GM12878 (cell line): ENCODE measurements at regions not wholly inside any gene's neighbourhood (a gene's known extent, or its start where the extent isn't known, plus 50 kb on each side); places are given as distances from the start of the nearest gene placed in this dataset.

Source experiments
- ATAC-seq: fragments of 200-7000 bp; cut with Tn5 transposase; 3 replicates; pipeline ENCODE4 v1.9.1; 2020; ENCODE audit warnings: mild to moderate bottlenecking, moderate library complexity
- BruUV-seq: library from RNA; stranded (reverse); fragments of 400-500 nt; replicated peaks from 2 replicates; lab custom pipeline; 2021; lab: Mats Ljungman, UMichigan
- CTCF ChIA-PET: fragments of 300-600 bp; sonication (Branson Sonifier 250); formaldehyde crosslinking; extraction: SDS; loops from one replicate; lab custom pipeline; 2021; ENCODE audit warnings: inconsistent platforms; lab: Yijun Ruan, JAX
- POLR2A ChIA-PET: fragments of 350-600 bp; formaldehyde crosslinking; extraction: SDS; loops from one replicate; lab custom pipeline; 2021; ENCODE audit warnings: inconsistent platforms; lab: Charles Lee
- RAD21 ChIA-PET: fragments of 300-600 bp; sonication (Branson Sonifier 250); formaldehyde crosslinking; loops from one replicate; lab custom pipeline; 2023; ENCODE audit warnings: antibody characterized with exemption; ENCODE audit not compliant: unreplicated experiment; lab: Charles Lee
- SMC1A ChIA-PET: fragments of 300-600 bp; sonication (Branson Sonifier 250); formaldehyde crosslinking; loops from one replicate; lab custom pipeline; 2023; ENCODE audit not compliant: unreplicated experiment, uncharacterized antibody; lab: Charles Lee
- DNase-seq: peaks from one replicate; pipeline ENCODE4 v3.0.0-alpha.2; 2011; ENCODE audit warnings: low read depth, low spot score
- FAIRE-seq: peaks from 3 replicates; lab custom pipeline; 2011; peaks lifted over from hg19 to GRCh38; lab: Jason Lieb, UNC
- H2AFZ ChIP-seq: 2 replicates; pipeline ENCODE4 v1.6.0; 2011; ENCODE audit warnings: low read depth, low read length, control low read depth; ENCODE audit not compliant: control insufficient read depth
- H3K27ac ChIP-seq: 2 replicates; pipeline ENCODE4 v1.5.1; 2011; ENCODE audit warnings: control low read depth; ENCODE audit not compliant: control insufficient read depth, insufficient read depth
- H3K27me3 ChIP-seq, 2 experiments: replicated peaks in 1 of 2; 2 replicates each; pipeline versions ENCODE4 v1.6.0 to v1.6.1; 2011; ENCODE audit warnings: low read length in 1 of 2; ENCODE audit not compliant: control insufficient read depth in 2 of 2, insufficient read depth in 2 of 2
- H3K36me3 ChIP-seq, 2 experiments: 2 replicates each; pipeline ENCODE4 v1.5.1; 2011; ENCODE audit warnings: low read length in 1 of 2; ENCODE audit not compliant: control insufficient read depth in 2 of 2, insufficient read depth in 2 of 2
- H3K4me1 ChIP-seq: 2 replicates; pipeline ENCODE4 v1.6.1; 2011; ENCODE audit warnings: mild to moderate bottlenecking, low read length, moderate library complexity, mixed read lengths; ENCODE audit not compliant: control insufficient read depth, insufficient read depth
- H3K4me2 ChIP-seq: 2 replicates; pipeline ENCODE4 v1.6.0; 2011; ENCODE audit warnings: control low read depth; ENCODE audit not compliant: control insufficient read depth, insufficient read depth
- H3K4me3 ChIP-seq: fragments of 200-600 bp; sonication (generic); 2 replicates; pipeline ENCODE4 v1.5.1; 2016
- H3K79me2 ChIP-seq: 2 replicates; pipeline ENCODE4 v1.6.0; 2011; ENCODE audit warnings: low read length; ENCODE audit not compliant: control insufficient read depth, insufficient read depth
- H3K9ac ChIP-seq: 2 replicates; pipeline ENCODE4 v1.8.0; 2011; ENCODE audit warnings: low read length, control low read depth, mixed read lengths; ENCODE audit not compliant: control insufficient read depth, insufficient read depth
- H3K9me3 ChIP-seq: replicated peaks from 3 replicates; pipeline ENCODE4 v1.5.1; 2011; ENCODE audit warnings: mild to moderate bottlenecking, low read length; ENCODE audit not compliant: control insufficient read depth, insufficient read depth
- H4K20me1 ChIP-seq: 2 replicates; pipeline ENCODE4 v1.6.0; 2011; ENCODE audit not compliant: control insufficient read depth, insufficient read depth
- ATF2 ChIP-seq: IDR thresholded peaks from 2 replicates; pipeline ENCODE4 v1.6.1; 2012; ENCODE audit warnings: low read length, inconsistent platforms
- BRCA1 ChIP-seq: IDR thresholded peaks from 2 replicates; pipeline ENCODE4 v1.6.1; 2011; ENCODE audit warnings: low read depth, low read length, improper control_type of control experiment
- E2F4 ChIP-seq: IDR thresholded peaks from 2 replicates; pipeline ENCODE4 v1.6.1; 2012; ENCODE audit warnings: low read depth, low read length, improper control_type of control experiment
- HSF1 ChIP-seq: fragments of 150-350 bp; IDR thresholded peaks from 2 replicates; pipeline ENCODE4 v1.6.1; 2014; ENCODE audit warnings: mild to moderate bottlenecking, low read depth, low read length
- IRF3 ChIP-seq: fragments of 450-650 bp; IDR thresholded peaks from 2 replicates; pipeline ENCODE4 v1.6.1; 2014; ENCODE audit warnings: mild to moderate bottlenecking
- KLF5 ChIP-seq: fragments of 450-650 bp; IDR thresholded peaks from 2 replicates; pipeline ENCODE4 v1.6.1; 2014; ENCODE audit warnings: mild to moderate bottlenecking; ENCODE audit not compliant: partially characterized antibody
- NBN ChIP-seq: fragments of 450-650 bp; IDR thresholded peaks from 2 replicates; pipeline ENCODE4 v1.6.1; 2016
- NFXL1 ChIP-seq: fragments of 450-650 bp; IDR thresholded peaks from 2 replicates; pipeline ENCODE4 v1.6.1; 2017; ENCODE audit warnings: antibody characterized with exemption, mild to moderate bottlenecking, borderline replicate concordance
- NR2C2 ChIP-seq: IDR thresholded peaks from 2 replicates; pipeline ENCODE4 v1.6.1; 2011; ENCODE audit warnings: borderline replicate concordance, low read depth; ENCODE audit not compliant: control insufficient read depth, insufficient read length
- NRF1 ChIP-seq: conservative IDR thresholded peaks from 2 replicates; pipeline ENCODE4 v1.6.1; 2011; ENCODE audit warnings: mild to moderate bottlenecking, low read depth, low read length, improper control_type of control experiment
- PAX8 ChIP-seq: fragments of 450-650 bp; IDR thresholded peaks from 2 replicates; pipeline ENCODE4 v1.6.1; 2017; ENCODE audit warnings: mild to moderate bottlenecking, moderate library complexity
- SIX5 ChIP-seq: IDR thresholded peaks from 2 replicates; pipeline ENCODE4 v1.6.1; 2011; ENCODE audit warnings: mild to moderate bottlenecking, low read depth, low read length, moderate library complexity; ENCODE audit not compliant: severe bottlenecking
- TARDBP ChIP-seq: IDR thresholded peaks from 2 replicates; pipeline ENCODE4 v1.6.1; 2016; ENCODE audit warnings: borderline replicate concordance
- TBL1XR1 ChIP-seq: IDR thresholded peaks from 2 replicates; pipeline ENCODE4 v1.6.1; 2012; ENCODE audit warnings: low read depth, low read length, improper control_type of control experiment
- WRNIP1 ChIP-seq: IDR thresholded peaks from 2 replicates; pipeline ENCODE4 v1.6.1; 2011; ENCODE audit warnings: low read depth, low read length, improper control_type of control experiment, borderline replicate concordance
- YY1 ChIP-seq: IDR thresholded peaks from 2 replicates; pipeline ENCODE4 v1.6.1; 2011; ENCODE audit warnings: low read depth, mild to moderate bottlenecking, low read length
- WGBS: methylation state at CpG from one replicate; pipeline ENCODE4 v1.1.6; 2016; ENCODE audit warnings: low lambda C conversion rate; ENCODE audit not compliant: insufficient replicate concordance, insufficient coverage; ENCODE audit errors: missing lambda C conversion rate; 5-methylcytosine and 5-hydroxymethylcytosine counted together
- in situ Hi-C: fragments of 300-500 bp; cut with MboI; formaldehyde crosslinking; loops from 9 replicates; pipeline ENCODE4 v1.14.3; 2018; ENCODE audit warnings: mixed read lengths
- intact Hi-C: fragments of 100-400 bp; cut with micrococcal nuclease; formaldehyde crosslinking; loops from one replicate; pipeline ENCODE4 v1.14.2; 2022; ENCODE audit not compliant: unreplicated experiment

GRCh38 chr5:38783011-38783561 lies 62.7 kb upstream of the OSMR start:
- no peaks in the 10 kb centered on the region for H4K20me1 ChIP-seq
- DNase-seq = no peak
- ChIA-PET CTCF (interaction anchor here (0.7 to 1.8 kb wide), 5 partner anchors 28 to 341 kb away, joined by 3 to 7 read pairs (median 3); no protein-coding TSS in a partner anchor), POLR2A (interaction anchor here (1.0 kb wide), 1 partner anchor 9 kb away, joined by 4 read pairs; no protein-coding TSS in a partner anchor), RAD21 (interaction anchor here (1.3 kb wide), 1 partner anchor 341 kb away, joined by 5 read pairs; no protein-coding TSS in a partner anchor), SMC1A (no interaction called here)
- H3K9ac ChIP-seq = no peak overlapping the region
- TF ChIP-seq PAX8 (no peak), ATF2 (no peak), NBN (no peak), KLF5 (no peak), BRCA1 (no peak), E2F4 (no peak), IRF3 (no peak), WRNIP1 (no peak), NR2C2 (no peak), NFXL1 (no peak), NRF1 (no peak), HSF1 (no peak), SIX5 (no peak), YY1 (no peak), TARDBP (no peak), TBL1XR1 (no peak)
- FAIRE-seq = no peak
- no peak for ATAC-seq
- no peaks in the 10 kb centered on the region for H3K4me1 ChIP-seq
- in situ Hi-C loops (no loop called here), intact Hi-C loops (no loop called here)
- H3K36me3 ChIP-seq = no peaks in the 10 kb centered on the region
- WGBS = 50% methylated on average over 2 of the region's 2 CpGs
- H3K4me2 ChIP-seq = no peak overlapping the region
- H3K79me2 ChIP-seq = no peaks in the 10 kb centered on the region
- no peaks in the 10 kb centered on the region for H3K27me3 ChIP-seq
- no peak overlapping the region for H2AFZ ChIP-seq
- BruUV-seq = no TSS peak
- no peaks in the 10 kb centered on the region for H3K9me3 ChIP-seq
- no peak overlapping the region for H3K27ac ChIP-seq
- no peak overlapping the region for H3K4me3 ChIP-seq
